A549 (cell line): ENCODE measurements at regions not wholly inside any gene's neighbourhood (a gene's known extent, or its start where the extent isn't known, plus 50 kb on each side); places are given as distances from the start of the nearest gene placed in this dataset.

Source experiments
- ATAC-seq, 2 experiments: fragments of 200-7000 bp in 1 of 2; fragments of >200 bp in 1 of 2; cut with Nextera tagmentation in 1 of 2; cut with Tn5 transposase in 1 of 2; 3 replicates each; pipeline versions ENCODE4 v1.8.0 to v1.9.1; 2018 to 2020; ENCODE audit warnings: mild to moderate bottlenecking in 1 of 2, moderate library complexity in 1 of 2
- CTCF ChIA-PET: fragments of 300-600 bp; sonication (Branson Sonifier 250); formaldehyde crosslinking; extraction: SDS; loops from one replicate; lab custom pipeline; 2021; ENCODE audit warnings: antibody characterized with exemption, inconsistent platforms; lab: Yijun Ruan, JAX
- POLR2A ChIA-PET: fragments of 350-600 bp; formaldehyde crosslinking; extraction: SDS; loops from one replicate; lab custom pipeline; 2021; ENCODE audit warnings: antibody characterized with exemption, inconsistent platforms; lab: Yijun Ruan, JAX
- DNase-seq, 2 experiments: peaks; one replicate each; pipeline versions ENCODE4 v3.0.0 to v3.0.0-alpha.2; 2011 to 2016; ENCODE audit warnings: low read depth in 1 of 2, low spot score in 1 of 2
- FAIRE-seq: peaks from 2 replicates; lab custom pipeline; 2011; peaks lifted over from hg19 to GRCh38; lab: Jason Lieb, UNC
- H3K27ac ChIP-seq, 2 experiments: fragments of >200 bp; sonication (Bioruptor Twin); formaldehyde crosslinking; 3 replicates each; pipeline ENCODE4 v1.5.1; 2016 to 2017
- H3K4me1 ChIP-seq: fragments of >200 bp; sonication (Bioruptor Twin); formaldehyde crosslinking; 3 replicates; pipeline ENCODE4 v1.6.1; 2016
- H3K4me2 ChIP-seq: fragments of >200 bp; sonication (Bioruptor Twin); formaldehyde crosslinking; 3 replicates; pipeline ENCODE4 v1.6.1; 2016
- H3K4me3 ChIP-seq: fragments of >200 bp; sonication (Bioruptor Twin); formaldehyde crosslinking; 3 replicates; pipeline ENCODE4 v1.5.1; 2016
- H3K9me3 ChIP-seq: fragments of >200 bp; sonication (Bioruptor Twin); formaldehyde crosslinking; 3 replicates; pipeline ENCODE4 v1.6.1; 2016
- BHLHE40 ChIP-seq: IDR thresholded peaks from 2 replicates; pipeline ENCODE4 v1.6.1; 2012; ENCODE audit warnings: low read depth, low read length, inconsistent platforms
- CBX8 ChIP-seq: fragments of 200-600 bp; sonication (generic); IDR thresholded peaks from 2 replicates; pipeline ENCODE4 v1.6.1; 2016
- CHD2 ChIP-seq: fragments of 150-350 bp; IDR thresholded peaks from 2 replicates; pipeline ENCODE4 v1.6.1; 2014; ENCODE audit warnings: low read length; ENCODE audit not compliant: partially characterized antibody
- CTCF ChIP-seq: fragments of >200 bp; sonication (Bioruptor Twin); formaldehyde crosslinking; IDR thresholded peaks from 3 replicates; pipeline ENCODE4 v1.5.1; 2016
- E2F6 ChIP-seq: IDR thresholded peaks from 2 replicates; pipeline ENCODE4 v1.6.1; 2012; ENCODE audit warnings: low read depth, borderline replicate concordance
- EHF ChIP-seq: fragments of 250-450 bp; sonication (Bioruptor Pico); IDR thresholded peaks from 2 replicates; pipeline ENCODE4 v1.5.0; 2020; ENCODE audit warnings: mild to moderate bottlenecking
- EHMT2 ChIP-seq: fragments of 200-600 bp; sonication (generic); IDR thresholded peaks from 2 replicates; pipeline ENCODE4 v1.6.1; 2016; ENCODE audit warnings: antibody characterized with exemption, low read depth, mild to moderate bottlenecking, moderate library complexity
- EP300 ChIP-seq, 2 experiments: fragments of >200 bp; sonication (Bioruptor Twin); formaldehyde crosslinking; IDR thresholded peaks; 2 replicates in 1 of 2; 3 replicates in 1 of 2; pipeline ENCODE4 v1.6.1; 2016 to 2017
- FOXS1 ChIP-seq: fragments of 250-450 bp; sonication (Bioruptor Pico); IDR thresholded peaks from 2 replicates; pipeline ENCODE4 v1.5.0; 2020; ENCODE audit warnings: mild to moderate bottlenecking, moderate library complexity
- GATA3 ChIP-seq: IDR thresholded peaks from 2 replicates; pipeline ENCODE4 v1.6.1; 2012; ENCODE audit warnings: borderline replicate concordance
- HOXA7 ChIP-seq: fragments of 250-450 bp; sonication (Bioruptor Pico); IDR thresholded peaks from 2 replicates; pipeline ENCODE4 v1.5.0; 2020; ENCODE audit warnings: mild to moderate bottlenecking, moderate library complexity
- HOXB13 ChIP-seq: fragments of 250-450 bp; sonication (Bioruptor Pico); IDR thresholded peaks from 2 replicates; pipeline ENCODE4 v1.5.0; 2020; ENCODE audit warnings: low read depth, mild to moderate bottlenecking, moderate library complexity
- KDM1A ChIP-seq: fragments of 200-600 bp; sonication (generic); IDR thresholded peaks from 2 replicates; pipeline ENCODE4 v1.6.1; 2016; ENCODE audit warnings: low read depth, mild to moderate bottlenecking
- KDM5A ChIP-seq: fragments of 200-600 bp; sonication (generic); IDR thresholded peaks from 2 replicates; pipeline ENCODE4 v1.6.1; 2016; ENCODE audit warnings: antibody characterized with exemption, mild to moderate bottlenecking
- MYC ChIP-seq: IDR thresholded peaks from 2 replicates; pipeline ENCODE4 v1.6.1; 2012; ENCODE audit warnings: mild to moderate bottlenecking, inconsistent platforms, low read length, improper control_type of control experiment, borderline replicate concordance
- NFE2L2 ChIP-seq: fragments of 150-350 bp; conservative IDR thresholded peaks from 2 replicates; pipeline ENCODE4 v1.6.1; 2014; ENCODE audit warnings: low read length
- REST ChIP-seq: fragments of 200-600 bp; sonication (generic); IDR thresholded peaks from 2 replicates; pipeline ENCODE4 v1.6.1; 2016; ENCODE audit warnings: antibody characterized with exemption, mild to moderate bottlenecking, moderate library complexity
- RFX5 ChIP-seq: fragments of 450-650 bp; IDR thresholded peaks from 2 replicates; pipeline ENCODE4 v1.7.1; 2014; ENCODE audit warnings: antibody characterized with exemption, mild to moderate bottlenecking, moderate library complexity
- RNF2 ChIP-seq: fragments of 200-600 bp; sonication (generic); IDR thresholded peaks from 2 replicates; pipeline ENCODE4 v1.6.1; 2016; ENCODE audit warnings: low read depth, mild to moderate bottlenecking, antibody characterized with exemption, moderate library complexity, borderline replicate concordance
- WGBS: methylation state at CpG from one replicate; pipeline ENCODE4 v1.1.6; 2017; ENCODE audit errors: missing lambda C conversion rate; 5-methylcytosine and 5-hydroxymethylcytosine counted together
- TF ChIP-seq, protein P1 (sequence below): fragments of >200 bp; sonication (Bioruptor Twin); formaldehyde crosslinking; IDR thresholded peaks from 2 replicates; pipeline ENCODE4 v1.6.1; 2016

- CTCF ChIA-PET: no interaction called here
- DNase-seq: no peak
- Histone ChIP-seq H3K27ac (no peak overlapping the region), H3K4me1 (no peaks in the 10 kb centered on the region), H3K4me2 (no peak overlapping the region), H3K4me3 (no peak overlapping the region), H3K9me3 (no peaks in the 10 kb centered on the region)
- WGBS: 10% methylated on average over 4 of the region's 4 CpGs
- POLR2A ChIA-PET: no interaction called here
- no peak for ATAC-seq
- FAIRE-seq: no peak
- TF ChIP-seq NFE2L2 (no peak), GATA3 (no peak), HOXB13 (CRISPR knock-in tag) (no peak), KDM1A (no peak), HOXA7 (CRISPR knock-in tag) (no peak), RFX5 (no peak)
- TF ChIP-seq, all 56 proteins: peak for 0
These were observed 575.3 kb downstream of the RNF144B start for GRCh38 chr6:18962361-18962905.

GRCh38 chr6:18963439-18963838 is 576.3 kb downstream of the RNF144B start:
- no peak overlapping the region for H3K27ac ChIP-seq
- no peak for FAIRE-seq
- ChIA-PET POLR2A (no interaction called here), CTCF (no interaction called here)
- no peak for DNase-seq
- no peak overlapping the region for H3K4me2 ChIP-seq
- 11% methylated on average over 1 of the region's 3 CpGs for WGBS
- ATAC-seq: no peak
- H3K4me1 ChIP-seq: no peaks in the 10 kb centered on the region
- H3K9me3 ChIP-seq: no peaks in the 10 kb centered on the region
- TF ChIP-seq NFE2L2 (no peak), RNF2 (no peak), KDM5A (no peak), CHD2 (no peak), CBX8 (no peak), MYC (no peak), CTCF (no peak), REST (no peak), EHF (CRISPR knock-in tag) (no peak), FOXS1 (no peak), BHLHE40 (no peak), EP300 (IDR thresholded peaks at IDR 0.05) (no peak)
- no peak overlapping the region for H3K4me3 ChIP-seq

DNA sequence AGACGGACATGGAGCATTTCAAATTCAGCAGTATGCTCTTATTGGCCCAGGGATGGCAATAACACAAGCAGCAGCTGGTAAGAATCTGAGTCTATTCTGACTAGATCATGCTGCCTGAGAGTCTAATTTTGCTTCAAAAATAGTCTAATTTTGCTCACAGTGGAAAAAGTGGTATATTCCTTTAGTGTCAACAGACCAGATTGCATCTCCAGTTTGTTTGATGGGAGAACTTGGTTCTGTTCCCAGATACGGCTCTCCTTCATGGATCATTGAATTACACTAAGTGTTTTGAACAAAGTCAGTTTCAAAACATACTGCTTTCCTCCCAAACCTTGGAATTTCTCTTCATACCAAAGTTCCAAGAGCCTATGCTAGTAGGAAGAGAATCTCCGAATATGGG is 586.1 kb downstream of the RNF144B start:
- ChIA-PET POLR2A (no interaction called here), CTCF (no interaction called here)
- Histone ChIP-seq H3K9me3 (no peaks in the 10 kb centered on the region), H3K4me2 (no peak overlapping the region), H3K4me3 (no peak overlapping the region), H3K4me1 (no peaks in the 10 kb centered on the region), H3K27ac (no peak overlapping the region)
- DNase-seq (no peak), ATAC-seq (no peak), FAIRE-seq (no peak)
- no peak for TF ChIP-seq MYC
- no peak for TF ChIP-seq E2F6
- TF ChIP-seq NFE2L2: no peak
- TF ChIP-seq CBX8: no peak
- no peak for TF ChIP-seq EHMT2
- TF ChIP-seq RNF2: no peak
- TF ChIP-seq EP300 (IDR thresholded peaks at IDR 0.05): no peak
- TF ChIP-seq, protein P1, sequence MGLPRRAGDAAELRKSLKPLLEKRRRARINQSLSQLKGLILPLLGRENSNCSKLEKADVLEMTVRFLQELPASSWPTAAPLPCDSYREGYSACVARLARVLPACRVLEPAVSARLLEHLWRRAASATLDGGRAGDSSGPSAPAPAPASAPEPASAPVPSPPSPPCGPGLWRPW: no peak
- WGBS: 0% methylated on average over 3 of the region's 3 CpGs
